ENCODE measurements at regions not wholly inside any gene's neighbourhood (a gene's known extent, or its start where the extent isn't known, plus 50 kb on each side); places are given as distances from the start of the nearest gene placed in this dataset.
"Not testable (repeated sequence)": the region's sequence is repeated elsewhere in the genome, so short reads cannot be mapped to it uniquely, and the experiment has no call there.

DNA sequence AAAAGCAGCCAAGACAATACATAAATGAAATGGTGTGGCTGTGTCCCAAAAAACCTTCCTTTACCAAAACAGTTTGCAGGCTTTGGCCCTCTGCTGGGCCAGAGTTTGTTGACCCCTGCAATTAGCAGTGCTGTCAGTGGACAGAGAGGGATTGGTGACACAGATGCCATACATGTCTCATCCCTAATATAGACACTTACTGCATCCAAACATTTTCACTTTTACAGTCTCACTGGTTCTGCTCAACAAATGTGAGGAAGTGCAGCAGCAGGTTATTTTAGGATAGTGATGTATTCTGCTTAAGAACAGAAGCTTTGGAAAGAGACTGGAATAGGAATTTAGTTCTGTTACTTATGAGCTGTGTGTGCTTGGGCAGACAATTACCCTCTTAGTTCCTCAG lies 462.8 kb upstream of the LRRC7 start:
- DNase-seq (ENCODE audit: low read depth in 1 of 2, low spot score in 1 of 2): no peak
- H3K4me1 ChIP-seq (ENCODE audit: low read depth): no peaks in the 10 kb centered on the region

DNA sequence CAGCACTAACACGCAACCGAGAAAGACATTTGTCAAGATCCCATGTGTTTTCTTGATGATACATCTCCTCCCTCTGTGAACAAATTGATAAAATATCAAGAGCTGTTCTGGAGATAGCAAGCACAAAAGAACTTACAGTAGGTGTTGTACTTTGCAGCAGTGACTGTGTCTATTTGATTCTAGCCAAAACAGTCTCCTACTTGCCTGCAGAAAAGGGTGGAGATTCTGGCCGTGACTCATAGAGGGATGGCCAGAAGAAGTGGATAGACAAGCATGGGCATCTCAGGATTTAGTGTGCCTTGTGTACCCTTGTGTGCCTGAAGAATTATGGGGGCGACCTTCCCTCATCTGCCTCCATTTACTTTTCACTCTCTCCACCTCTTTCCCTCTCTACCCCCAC lies 458.4 kb upstream of the LRRC7 start:
- no peaks in the 10 kb centered on the region for H3K4me1 ChIP-seq (ENCODE audit: low read depth)
- DNase-seq (ENCODE audit: low read depth in 1 of 2, low spot score in 1 of 2): no peak
- H3K27me3 ChIP-seq: no peaks in the 10 kb centered on the region
- H3K9me3 ChIP-seq (ENCODE audit: low read depth): no peaks in the 10 kb centered on the region
- H3K27ac ChIP-seq: no peak overlapping the region
- H3K4me3 ChIP-seq: no peak overlapping the region
- H3K36me3 ChIP-seq: no peaks in the 10 kb centered on the region
- TF ChIP-seq, protein P1, sequence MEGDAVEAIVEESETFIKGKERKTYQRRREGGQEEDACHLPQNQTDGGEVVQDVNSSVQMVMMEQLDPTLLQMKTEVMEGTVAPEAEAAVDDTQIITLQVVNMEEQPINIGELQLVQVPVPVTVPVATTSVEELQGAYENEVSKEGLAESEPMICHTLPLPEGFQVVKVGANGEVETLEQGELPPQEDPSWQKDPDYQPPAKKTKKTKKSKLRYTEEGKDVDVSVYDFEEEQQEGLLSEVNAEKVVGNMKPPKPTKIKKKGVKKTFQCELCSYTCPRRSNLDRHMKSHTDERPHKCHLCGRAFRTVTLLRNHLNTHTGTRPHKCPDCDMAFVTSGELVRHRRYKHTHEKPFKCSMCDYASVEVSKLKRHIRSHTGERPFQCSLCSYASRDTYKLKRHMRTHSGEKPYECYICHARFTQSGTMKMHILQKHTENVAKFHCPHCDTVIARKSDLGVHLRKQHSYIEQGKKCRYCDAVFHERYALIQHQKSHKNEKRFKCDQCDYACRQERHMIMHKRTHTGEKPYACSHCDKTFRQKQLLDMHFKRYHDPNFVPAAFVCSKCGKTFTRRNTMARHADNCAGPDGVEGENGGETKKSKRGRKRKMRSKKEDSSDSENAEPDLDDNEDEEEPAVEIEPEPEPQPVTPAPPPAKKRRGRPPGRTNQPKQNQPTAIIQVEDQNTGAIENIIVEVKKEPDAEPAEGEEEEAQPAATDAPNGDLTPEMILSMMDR (IDR thresholded peaks at IDR 0.05; ENCODE audit: low read depth, low read length): no peak

More for the DNA sequence above, 462.8 kb upstream of the LRRC7 start:
- Histone ChIP-seq H3K27ac (no peak overlapping the region), H3K36me3 (no peaks in the 10 kb centered on the region), H3K27me3 (no peaks in the 10 kb centered on the region), H3K9me3 (ENCODE audit: low read depth) (no peaks in the 10 kb centered on the region), H3K4me3 (no peak overlapping the region)
- TF ChIP-seq, protein P1 (IDR thresholded peaks at IDR 0.05; ENCODE audit: low read depth, low read length): no peak

DNA sequence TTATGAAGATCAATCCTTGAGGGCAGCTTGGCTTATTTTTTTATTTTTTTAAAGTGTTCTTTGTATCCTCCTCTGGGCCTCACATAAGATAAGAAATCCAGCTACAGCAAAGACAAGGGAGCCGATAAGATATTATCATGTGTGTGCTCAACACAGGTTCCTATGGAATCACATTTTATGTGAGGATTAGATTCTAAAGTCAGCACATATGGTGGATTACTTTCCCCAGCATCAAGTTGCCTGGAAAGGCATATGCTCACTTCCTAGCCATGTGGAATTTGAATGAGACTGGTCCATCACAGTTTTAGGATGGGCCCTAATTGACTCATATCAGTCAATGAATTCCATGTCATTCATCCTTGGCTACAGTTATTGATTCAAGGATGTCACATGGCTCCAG lies 456.9 kb upstream of the LRRC7 start:
- TF ChIP-seq, protein P1 (IDR thresholded peaks at IDR 0.05; ENCODE audit: low read depth, low read length): no peak
- H3K9me3 ChIP-seq (ENCODE audit: low read depth): no peaks in the 10 kb centered on the region
- H3K4me1 ChIP-seq (ENCODE audit: low read depth): no peaks in the 10 kb centered on the region

DNA sequence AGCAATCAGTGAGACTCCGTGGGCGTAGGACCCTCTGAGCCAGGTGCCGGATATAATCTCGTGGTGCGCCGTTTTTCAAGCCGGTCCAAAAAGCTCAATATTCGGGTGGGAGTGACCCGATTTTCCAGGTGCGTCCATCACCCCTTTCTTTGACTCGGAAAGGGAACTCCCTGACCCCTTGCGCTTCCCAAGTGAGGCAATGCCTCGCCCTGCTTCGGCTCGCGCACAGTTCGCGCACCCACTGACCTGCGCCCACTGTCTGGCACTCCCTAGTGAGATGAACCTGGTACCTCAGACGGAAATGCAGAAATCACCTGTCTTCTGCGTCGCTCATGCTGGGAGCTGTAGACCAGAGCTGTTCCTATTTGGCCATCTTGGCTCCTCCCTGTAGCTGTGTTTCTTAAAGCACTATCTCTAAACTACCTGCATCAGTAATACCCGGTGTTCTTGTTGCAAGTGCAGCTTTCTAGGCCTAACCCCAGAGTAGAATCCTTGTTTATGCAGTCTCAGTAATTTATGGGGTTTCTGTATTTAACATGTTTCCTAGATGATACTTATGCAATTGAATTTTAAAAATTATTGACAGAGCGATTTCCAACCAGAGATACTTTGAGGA lies 447.5 kb upstream of the LRRC7 start:
- not testable (repeated sequence) for H3K27me3 ChIP-seq; H3K4me3 ChIP-seq; DNase-seq (ENCODE audit: low read depth in 1 of 2, low spot score in 1 of 2); H3K27ac ChIP-seq; H3K9me3 ChIP-seq (ENCODE audit: low read depth); H3K36me3 ChIP-seq
- peaks cover 19% of the 10 kb centered on the region for H3K4me1 ChIP-seq (ENCODE audit: low read depth)

More for the DNA sequence above, 456.9 kb upstream of the LRRC7 start:
- Histone ChIP-seq H3K36me3 (no peaks in the 10 kb centered on the region), H3K4me3 (no peak overlapping the region), H3K27ac (no peak overlapping the region), H3K27me3 (no peaks in the 10 kb centered on the region)
- DNase-seq (ENCODE audit: low read depth in 1 of 2, low spot score in 1 of 2): no peak

DNA sequence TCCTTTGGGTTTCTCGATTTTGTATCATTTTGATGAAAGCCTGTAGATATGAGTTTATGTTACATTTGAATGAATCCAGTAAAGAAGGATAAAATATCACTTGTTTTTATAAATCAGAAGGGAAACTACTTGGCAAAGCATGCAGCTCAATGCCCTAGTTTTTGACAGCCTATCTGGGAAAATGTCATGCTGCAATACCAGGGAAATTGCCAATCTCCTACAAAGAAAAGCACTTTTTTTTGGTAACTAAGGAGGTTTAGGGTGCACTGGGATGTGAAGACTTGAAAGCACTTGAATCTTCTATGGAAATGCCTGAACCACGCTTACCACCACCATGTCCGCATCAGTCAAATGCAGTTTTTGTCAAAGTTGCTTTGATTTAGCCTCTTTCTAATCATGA lies 446.9 kb upstream of the LRRC7 start:
- Histone ChIP-seq H3K27me3 (no peaks in the 10 kb centered on the region), H3K4me3 (no peak overlapping the region), H3K9me3 (ENCODE audit: low read depth) (no peaks in the 10 kb centered on the region), H3K36me3 (no peaks in the 10 kb centered on the region), H3K4me1 (ENCODE audit: low read depth) (peaks cover 19% of the 10 kb centered on the region), H3K27ac (peak overlapping the region; percentile 15)
- DNase-seq (ENCODE audit: low read depth in 1 of 2, low spot score in 1 of 2): no peak
- TF ChIP-seq, protein P1 (IDR thresholded peaks at IDR 0.05; ENCODE audit: low read depth, low read length): no peak

DNA sequence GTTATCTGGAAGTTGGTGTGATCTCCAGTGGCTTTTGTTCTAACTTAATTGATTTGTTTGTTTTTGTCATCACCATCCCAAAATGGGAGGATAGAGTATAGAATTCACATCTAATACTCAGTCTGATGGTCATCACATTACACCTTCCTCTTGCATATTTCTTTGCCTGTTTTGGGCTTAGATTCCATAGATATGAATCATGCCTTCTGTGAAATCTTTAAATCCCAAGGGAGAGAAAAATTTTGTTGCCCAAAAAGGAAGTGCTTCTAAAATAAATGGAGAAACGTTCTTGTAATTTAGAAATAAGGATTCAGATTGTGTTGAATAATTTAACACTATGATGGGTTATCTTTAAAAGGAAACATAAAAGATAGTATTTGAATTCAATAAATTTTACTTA lies 446.0 kb upstream of the LRRC7 start:
- Histone ChIP-seq H3K27ac (no peak overlapping the region), H3K27me3 (no peaks in the 10 kb centered on the region), H3K9me3 (ENCODE audit: low read depth) (no peaks in the 10 kb centered on the region), H3K36me3 (no peaks in the 10 kb centered on the region), H3K4me3 (no peak overlapping the region), H3K4me1 (ENCODE audit: low read depth) (peaks cover 19% of the 10 kb centered on the region)
- peak in 1 of 2 donors; percentile 74 for DNase-seq (ENCODE audit: low read depth in 1 of 2, low spot score in 1 of 2)
- TF ChIP-seq, protein P1 (IDR thresholded peaks at IDR 0.05; ENCODE audit: low read depth, low read length): no peak

All from cardiac muscle cell (in vitro differentiated cells and primary cell).